ENCODE measurements at regions not wholly inside any gene's neighbourhood (a gene's known extent, or its start where the extent isn't known, plus 50 kb on each side); places are given as distances from the start of the nearest gene placed in this dataset.
A peak's percentile ranks its signal among the peaks of the same experiment; 100 is the strongest.

DNA sequence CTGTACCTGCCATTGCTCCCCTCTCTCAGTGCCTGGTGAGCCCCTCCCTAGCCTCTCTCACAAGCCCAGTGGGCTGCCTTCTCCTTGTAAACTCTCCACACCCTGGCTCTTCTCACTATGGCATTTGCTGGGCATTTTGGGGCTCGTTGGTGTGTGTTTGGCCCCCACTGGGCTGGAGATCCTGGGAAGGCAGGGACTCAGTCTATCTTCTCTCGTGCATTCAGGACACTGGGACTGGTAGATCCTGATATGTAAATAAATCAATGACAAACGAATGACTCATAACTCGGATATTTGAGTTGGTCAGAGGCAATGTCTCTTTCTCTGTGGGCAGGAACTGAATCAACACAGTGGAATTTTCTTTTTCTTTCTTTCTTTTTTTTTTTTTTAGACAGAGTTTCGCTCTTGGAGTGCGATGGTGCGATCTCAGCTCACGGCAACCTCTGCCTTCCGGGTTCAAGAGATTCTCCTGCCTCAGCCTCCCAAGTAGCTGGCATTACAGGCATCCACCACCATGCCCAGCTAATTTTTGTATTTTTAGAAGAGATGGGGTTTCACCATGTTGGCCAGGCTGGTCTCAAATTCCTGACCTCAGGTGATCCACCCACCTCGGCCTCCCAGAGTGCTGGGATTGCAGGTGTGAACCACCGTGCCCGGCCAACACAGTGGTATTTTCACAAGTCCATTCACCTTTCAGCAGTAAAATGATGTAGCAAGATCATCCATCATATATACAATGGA, 144.6 kb upstream of the SPRED2 start (continued):
- TF ChIP-seq, protein P1, sequence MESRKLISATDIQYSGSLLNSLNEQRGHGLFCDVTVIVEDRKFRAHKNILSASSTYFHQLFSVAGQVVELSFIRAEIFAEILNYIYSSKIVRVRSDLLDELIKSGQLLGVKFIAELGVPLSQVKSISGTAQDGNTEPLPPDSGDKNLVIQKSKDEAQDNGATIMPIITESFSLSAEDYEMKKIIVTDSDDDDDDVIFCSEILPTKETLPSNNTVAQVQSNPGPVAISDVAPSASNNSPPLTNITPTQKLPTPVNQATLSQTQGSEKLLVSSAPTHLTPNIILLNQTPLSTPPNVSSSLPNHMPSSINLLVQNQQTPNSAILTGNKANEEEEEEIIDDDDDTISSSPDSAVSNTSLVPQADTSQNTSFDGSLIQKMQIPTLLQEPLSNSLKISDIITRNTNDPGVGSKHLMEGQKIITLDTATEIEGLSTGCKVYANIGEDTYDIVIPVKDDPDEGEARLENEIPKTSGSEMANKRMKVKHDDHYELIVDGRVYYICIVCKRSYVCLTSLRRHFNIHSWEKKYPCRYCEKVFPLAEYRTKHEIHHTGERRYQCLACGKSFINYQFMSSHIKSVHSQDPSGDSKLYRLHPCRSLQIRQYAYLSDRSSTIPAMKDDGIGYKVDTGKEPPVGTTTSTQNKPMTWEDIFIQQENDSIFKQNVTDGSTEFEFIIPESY (IDR thresholded peaks at IDR 0.05; ENCODE audit: borderline replicate concordance, low read depth): no peak
- TF ChIP-seq SMC3 (IDR thresholded peaks at IDR 0.05; ENCODE audit: low read depth, low read length) (no peak), EZH2phosphoT487 (IDR thresholded peaks at IDR 0.05; ENCODE audit: borderline replicate concordance, low read depth) (no peak), FOSL2 (IDR thresholded peaks at IDR 0.05; ENCODE audit: borderline replicate concordance, low read depth) (peak; percentile 97), ELF1 (IDR thresholded peaks at IDR 0.05) (peak; percentile 60; the same call in 1 of the 2 replicates), NFIC (IDR thresholded peaks at IDR 0.05; ENCODE audit: borderline replicate concordance) (peak; percentile 43; the same call in 1 of the 2 replicates), JUND (IDR thresholded peaks at IDR 0.05) (peak; percentile 99), NRF1 (IDR thresholded peaks at IDR 0.05; ENCODE audit: low read depth, low read length) (no peak), TAF1 (IDR thresholded peaks at IDR 0.05; ENCODE audit: borderline replicate concordance, low read depth, low read length) (no peak), MEF2A (IDR thresholded peaks at IDR 0.05; ENCODE audit: borderline replicate concordance, low read depth) (peak; percentile 24; the same call in 1 of the 2 replicates), MXI1 (IDR thresholded peaks at IDR 0.05; ENCODE audit: low read depth, low read length) (no peak), RAD21 (IDR thresholded peaks at IDR 0.05; ENCODE audit: low read length) (no peak), CHD2 (IDR thresholded peaks at IDR 0.05; ENCODE audit: low read length, partially characterized antibody) (no peak), FOXJ3 (CRISPR knock-in tag; IDR thresholded peaks at IDR 0.05) (no peak), GATA2 (CRISPR knock-in tag; IDR thresholded peaks at IDR 0.05) (no peak), CTCF (IDR thresholded peaks at IDR 0.05) (no peak), POLR2AphosphoS5 (IDR thresholded peaks at IDR 0.05; ENCODE audit: low read depth, low read length) (peak; percentile 48; the same call in 1 of the 2 replicates), FOXM1 (IDR thresholded peaks at IDR 0.05; ENCODE audit: low read depth) (no peak), RCOR1 (IDR thresholded peaks at IDR 0.05; ENCODE audit: low read length) (no peak), USF1 (IDR thresholded peaks at IDR 0.05; ENCODE audit: borderline replicate concordance, low read depth) (no peak), MAX (IDR thresholded peaks at IDR 0.05; ENCODE audit: low read depth) (peak; percentile 10; the same call in 1 of the 2 replicates), GABPA (IDR thresholded peaks at IDR 0.05; ENCODE audit: low read depth) (no peak), TCF12 (IDR thresholded peaks at IDR 0.05) (peak; percentile 77), YY1 (IDR thresholded peaks at IDR 0.05; ENCODE audit: low read depth) (no peak)
- TF ChIP-seq, protein P2, sequence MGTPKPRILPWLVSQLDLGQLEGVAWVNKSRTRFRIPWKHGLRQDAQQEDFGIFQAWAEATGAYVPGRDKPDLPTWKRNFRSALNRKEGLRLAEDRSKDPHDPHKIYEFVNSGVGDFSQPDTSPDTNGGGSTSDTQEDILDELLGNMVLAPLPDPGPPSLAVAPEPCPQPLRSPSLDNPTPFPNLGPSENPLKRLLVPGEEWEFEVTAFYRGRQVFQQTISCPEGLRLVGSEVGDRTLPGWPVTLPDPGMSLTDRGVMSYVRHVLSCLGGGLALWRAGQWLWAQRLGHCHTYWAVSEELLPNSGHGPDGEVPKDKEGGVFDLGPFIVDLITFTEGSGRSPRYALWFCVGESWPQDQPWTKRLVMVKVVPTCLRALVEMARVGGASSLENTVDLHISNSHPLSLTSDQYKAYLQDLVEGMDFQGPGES (IDR thresholded peaks at IDR 0.05; ENCODE audit: low read depth, low read length): no peak
- TF ChIP-seq, protein P3, sequence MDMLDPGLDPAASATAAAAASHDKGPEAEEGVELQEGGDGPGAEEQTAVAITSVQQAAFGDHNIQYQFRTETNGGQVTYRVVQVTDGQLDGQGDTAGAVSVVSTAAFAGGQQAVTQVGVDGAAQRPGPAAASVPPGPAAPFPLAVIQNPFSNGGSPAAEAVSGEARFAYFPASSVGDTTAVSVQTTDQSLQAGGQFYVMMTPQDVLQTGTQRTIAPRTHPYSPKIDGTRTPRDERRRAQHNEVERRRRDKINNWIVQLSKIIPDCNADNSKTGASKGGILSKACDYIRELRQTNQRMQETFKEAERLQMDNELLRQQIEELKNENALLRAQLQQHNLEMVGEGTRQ (IDR thresholded peaks at IDR 0.05; ENCODE audit: borderline replicate concordance, low read depth, low read length): no peak
